ENCODE measurements at regions not wholly inside any gene's neighbourhood (a gene's known extent, or its start where the extent isn't known, plus 50 kb on each side); places are given as distances from the start of the nearest gene placed in this dataset.

DNA sequence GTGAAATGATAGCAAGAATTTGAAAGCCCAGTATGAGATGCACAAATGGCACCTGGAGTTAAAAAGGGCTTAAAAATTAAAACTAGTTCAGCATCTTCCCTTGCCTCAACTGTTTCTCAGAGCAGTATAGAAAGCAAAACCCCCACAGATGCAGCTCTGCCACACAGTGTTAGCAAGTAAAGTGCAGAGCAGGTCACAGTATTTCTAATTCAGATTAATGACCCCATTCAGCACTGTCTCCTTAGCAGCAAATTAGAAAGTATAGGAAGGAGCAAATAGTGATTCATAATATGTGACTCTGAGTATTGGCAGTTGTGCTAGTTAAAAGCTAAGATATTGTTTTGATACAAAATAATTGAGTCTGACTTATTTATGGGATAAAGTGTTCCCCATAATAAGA lies 73.8 kb upstream of the CCDC85A start:
- ATAC-seq, result no peak
- no peaks in the 10 kb centered on the region for H3K4me1 ChIP-seq (ENCODE audit: control insufficient read depth, insufficient read depth, low read length)

DNA sequence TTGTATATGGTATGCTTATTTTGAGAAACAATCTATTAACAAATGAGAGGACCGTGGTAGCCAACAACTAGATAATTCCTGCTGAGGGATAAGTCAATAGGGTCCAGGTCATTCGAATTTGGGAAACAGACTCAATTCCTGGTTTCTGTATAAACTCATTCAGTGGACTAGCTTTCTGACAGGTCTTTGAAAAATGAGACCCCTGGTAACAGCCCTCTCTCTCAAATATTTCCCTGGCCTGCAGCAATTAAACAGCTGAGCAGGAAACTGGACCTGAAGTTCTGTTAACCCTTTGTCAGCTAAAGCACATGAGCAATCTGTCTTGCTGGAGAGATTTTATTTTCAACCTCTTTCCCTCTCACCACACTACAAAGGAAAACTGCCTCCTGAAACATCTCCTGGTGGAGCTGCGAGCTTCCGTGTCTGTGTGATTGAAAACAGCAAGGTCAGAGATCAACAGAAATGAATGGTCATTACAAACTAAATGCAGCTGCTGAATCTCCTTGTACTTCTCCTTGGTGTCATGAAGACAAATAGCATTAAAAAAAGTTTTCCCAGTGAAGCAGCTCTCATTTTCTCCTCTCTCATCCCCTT lies 70.3 kb upstream of the CCDC85A start:
- Mint-ChIP-seq H3K4me3 (no peak overlapping the region), H3K36me3 (no peaks in the 10 kb centered on the region), H3K27ac (no peak overlapping the region), H3K4me1 (no peaks in the 10 kb centered on the region), H3K9me3 (peaks cover 5 to 7% of the 10 kb centered on the region in 2 donors), H3K27me3 (ENCODE audit: low read depth in 2 of 2) (no peaks in the 10 kb centered on the region)
- 72% methylated on average over 4 of the region's 4 CpGs for WGBS (ENCODE audit: insufficient coverage)
- no peaks in the 10 kb centered on the region for H3K4me1 ChIP-seq (ENCODE audit: control insufficient read depth, insufficient read depth, low read length)
- no peaks in the 10 kb centered on the region for H3K9me3 ChIP-seq (ENCODE audit: control insufficient read depth, insufficient read depth, low read length)
- no peak overlapping the region for H3K4me3 ChIP-seq (ENCODE audit: low read length)
- TF ChIP-seq, protein P1, sequence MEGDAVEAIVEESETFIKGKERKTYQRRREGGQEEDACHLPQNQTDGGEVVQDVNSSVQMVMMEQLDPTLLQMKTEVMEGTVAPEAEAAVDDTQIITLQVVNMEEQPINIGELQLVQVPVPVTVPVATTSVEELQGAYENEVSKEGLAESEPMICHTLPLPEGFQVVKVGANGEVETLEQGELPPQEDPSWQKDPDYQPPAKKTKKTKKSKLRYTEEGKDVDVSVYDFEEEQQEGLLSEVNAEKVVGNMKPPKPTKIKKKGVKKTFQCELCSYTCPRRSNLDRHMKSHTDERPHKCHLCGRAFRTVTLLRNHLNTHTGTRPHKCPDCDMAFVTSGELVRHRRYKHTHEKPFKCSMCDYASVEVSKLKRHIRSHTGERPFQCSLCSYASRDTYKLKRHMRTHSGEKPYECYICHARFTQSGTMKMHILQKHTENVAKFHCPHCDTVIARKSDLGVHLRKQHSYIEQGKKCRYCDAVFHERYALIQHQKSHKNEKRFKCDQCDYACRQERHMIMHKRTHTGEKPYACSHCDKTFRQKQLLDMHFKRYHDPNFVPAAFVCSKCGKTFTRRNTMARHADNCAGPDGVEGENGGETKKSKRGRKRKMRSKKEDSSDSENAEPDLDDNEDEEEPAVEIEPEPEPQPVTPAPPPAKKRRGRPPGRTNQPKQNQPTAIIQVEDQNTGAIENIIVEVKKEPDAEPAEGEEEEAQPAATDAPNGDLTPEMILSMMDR (IDR thresholded peaks at IDR 0.05), result no peak
- no peaks in the 10 kb centered on the region for H3K27me3 ChIP-seq (ENCODE audit: control insufficient read depth, insufficient read depth, low read length)
- no peaks in the 10 kb centered on the region for H3K36me3 ChIP-seq (ENCODE audit: control insufficient read depth, insufficient read depth, low read length)
- H3K27ac ChIP-seq (ENCODE audit: low read length), result no peak overlapping the region
- ATAC-seq (no peak), DNase-seq (no peak)
- intact Hi-C loops (cut with micrococcal nuclease), result no loop called here

More for the DNA sequence above, 73.8 kb upstream of the CCDC85A start:
- no peak overlapping the region for H3K27ac ChIP-seq (ENCODE audit: low read length)
- no peak for DNase-seq
- TF ChIP-seq, protein P1 (IDR thresholded peaks at IDR 0.05), result no peak
- intact Hi-C loops (cut with micrococcal nuclease), result no loop called here
- Mint-ChIP-seq H3K4me1 (no peaks in the 10 kb centered on the region), H3K27ac (no peak overlapping the region), H3K9me3 (peaks cover 4 to 5% of the 10 kb centered on the region in 2 donors), H3K27me3 (ENCODE audit: low read depth in 2 of 2) (no peaks in the 10 kb centered on the region), H3K4me3 (no peak overlapping the region), H3K36me3 (no peaks in the 10 kb centered on the region)
- no peak overlapping the region for H3K4me3 ChIP-seq (ENCODE audit: low read length)
- no peaks in the 10 kb centered on the region for H3K36me3 ChIP-seq (ENCODE audit: control insufficient read depth, insufficient read depth, low read length)
- H3K27me3 ChIP-seq (ENCODE audit: control insufficient read depth, insufficient read depth, low read length), result no peaks in the 10 kb centered on the region
- no peaks in the 10 kb centered on the region for H3K9me3 ChIP-seq (ENCODE audit: control insufficient read depth, insufficient read depth, low read length)

DNA sequence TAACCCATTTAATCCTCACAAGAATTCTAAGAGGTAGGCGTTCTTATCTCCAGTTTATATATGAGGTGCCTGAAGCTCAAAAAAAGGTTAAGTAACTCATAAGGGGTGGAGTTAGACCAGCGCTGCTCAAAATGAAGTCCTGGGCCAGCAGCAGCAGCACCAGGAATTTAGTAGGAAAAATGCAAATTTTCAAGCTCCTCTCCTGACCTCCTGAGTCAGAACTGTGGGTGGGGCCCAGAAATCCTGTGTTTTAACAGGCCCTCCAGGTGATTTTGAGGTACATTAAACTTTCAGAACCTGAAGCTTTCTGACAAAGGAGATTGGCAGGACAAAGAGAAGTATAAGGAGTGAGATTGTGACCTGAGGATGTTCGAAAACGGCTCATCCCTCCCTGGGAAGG lies 66.0 kb upstream of the CCDC85A start:
- Mint-ChIP-seq H3K4me3 (no peak overlapping the region), H3K36me3 (no peaks in the 10 kb centered on the region), H3K27me3 (ENCODE audit: low read depth in 2 of 2) (no peaks in the 10 kb centered on the region), H3K27ac (no peak overlapping the region), H3K4me1 (no peaks in the 10 kb centered on the region), H3K9me3 (peaks cover 0 to 3% of the 10 kb centered on the region in 2 donors)
- Histone ChIP-seq H3K4me3 (ENCODE audit: low read length) (no peak overlapping the region), H3K9me3 (ENCODE audit: control insufficient read depth, insufficient read depth, low read length) (no peaks in the 10 kb centered on the region), H3K36me3 (ENCODE audit: control insufficient read depth, insufficient read depth, low read length) (no peaks in the 10 kb centered on the region), H3K27ac (ENCODE audit: low read length) (no peak overlapping the region), H3K4me1 (ENCODE audit: control insufficient read depth, insufficient read depth, low read length) (no peaks in the 10 kb centered on the region), H3K27me3 (ENCODE audit: control insufficient read depth, insufficient read depth, low read length) (no peaks in the 10 kb centered on the region)
- 85% methylated on average over 4 of the region's 4 CpGs for WGBS (ENCODE audit: insufficient coverage)
- intact Hi-C loops (cut with micrococcal nuclease), result no loop called here
- DNase-seq, result no peak
- TF ChIP-seq, protein P1 (IDR thresholded peaks at IDR 0.05), result no peak
- ATAC-seq, result no peak

DNA sequence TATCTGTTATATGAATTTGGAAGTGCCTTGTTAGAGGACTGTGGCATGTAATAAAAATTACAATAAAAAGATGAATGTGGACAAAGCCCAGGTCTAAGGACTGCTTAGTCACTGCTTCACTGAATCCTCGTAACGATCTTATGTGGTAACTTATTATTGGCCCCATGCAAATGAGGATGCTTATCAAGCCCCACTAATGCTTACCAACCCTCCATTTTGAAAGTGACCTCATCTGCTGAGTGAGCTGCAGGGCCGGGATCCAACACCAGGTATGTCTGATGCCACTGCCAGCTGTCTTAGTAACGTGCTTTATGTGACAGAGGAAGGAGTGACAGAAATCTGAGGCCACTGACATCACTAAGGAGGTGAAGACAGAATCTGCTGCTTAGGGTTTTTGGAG lies 65.3 kb upstream of the CCDC85A start:
- no peak overlapping the region for H3K4me3 ChIP-seq (ENCODE audit: low read length)
- no peak overlapping the region for H3K27ac Mint-ChIP-seq
- H3K27ac ChIP-seq (ENCODE audit: low read length), result no peak overlapping the region
- peaks cover 0 to 3% of the 10 kb centered on the region in 2 donors for H3K9me3 Mint-ChIP-seq
- no peaks in the 10 kb centered on the region for H3K27me3 Mint-ChIP-seq (ENCODE audit: low read depth in 2 of 2)
- H3K36me3 ChIP-seq (ENCODE audit: control insufficient read depth, insufficient read depth, low read length), result no peaks in the 10 kb centered on the region
- no peak for ATAC-seq
- no peaks in the 10 kb centered on the region for H3K27me3 ChIP-seq (ENCODE audit: control insufficient read depth, insufficient read depth, low read length)
- intact Hi-C loops (cut with micrococcal nuclease), result no loop called here
- H3K9me3 ChIP-seq (ENCODE audit: control insufficient read depth, insufficient read depth, low read length), result no peaks in the 10 kb centered on the region
- DNase-seq, result no peak
- no peaks in the 10 kb centered on the region for H3K36me3 Mint-ChIP-seq
- TF ChIP-seq, protein P1 (IDR thresholded peaks at IDR 0.05), result no peak
- no peaks in the 10 kb centered on the region for H3K4me1 Mint-ChIP-seq
- H3K4me1 ChIP-seq (ENCODE audit: control insufficient read depth, insufficient read depth, low read length), result no peaks in the 10 kb centered on the region
- no peak overlapping the region for H3K4me3 Mint-ChIP-seq
- WGBS (ENCODE audit: insufficient coverage), result 72% methylated on average over 4 of the region's 4 CpGs

Measured in natural killer cell (primary cell).